Fibroblast of lung (primary cell): ENCODE measurements at regions not wholly inside any gene's neighbourhood (a gene's known extent, or its start where the extent isn't known, plus 50 kb on each side); places are given as distances from the start of the nearest gene placed in this dataset.

Experiments
- DNase-seq, 2 donors: peaks; one replicate each; pipeline versions ENCODE4 v3.0.0 to v3.0.0-alpha.2; 2010; ENCODE audit warnings: low read depth in 2 of 2
- H2AFZ ChIP-seq: 2 replicates; pipeline ENCODE4 v1.5.1; 2012; ENCODE audit warnings: low read length, control low read depth, inconsistent platforms
- H3K27ac ChIP-seq: 2 replicates; pipeline ENCODE4 v1.5.1; 2011; ENCODE audit warnings: low read length, control low read depth; ENCODE audit not compliant: insufficient read depth
- H3K27me3 ChIP-seq: 2 replicates; pipeline ENCODE4 v1.5.1; 2011; ENCODE audit warnings: mild to moderate bottlenecking, low read length; ENCODE audit not compliant: control insufficient read depth, insufficient read depth
- H3K36me3 ChIP-seq: 2 replicates; pipeline ENCODE4 v1.5.1; 2011; ENCODE audit warnings: low read length; ENCODE audit not compliant: control insufficient read depth, insufficient read depth
- H3K4me1 ChIP-seq: 2 replicates; pipeline ENCODE4 v1.5.1; 2011; ENCODE audit warnings: low read length; ENCODE audit not compliant: control insufficient read depth, insufficient read depth; ENCODE audit errors: extremely low read depth
- H3K4me2 ChIP-seq: 2 replicates; pipeline ENCODE4 v1.5.1; 2011; ENCODE audit warnings: low read length, control low read depth; ENCODE audit not compliant: insufficient read depth; ENCODE audit errors: extremely low read depth
- H3K4me3 ChIP-seq, 4 experiments: fragments of 200-600 bp in 1 of 4; sonication (generic) in 1 of 4; replicated peaks in 1 of 4; 2 replicates each; pipeline ENCODE4 v1.5.1; 2011 to 2016; ENCODE audit warnings: low read length in 4 of 4, low read depth in 3 of 4, mild to moderate bottlenecking in 3 of 4, control low read depth in 2 of 4, inconsistent platforms in 1 of 4, mixed read lengths in 1 of 4; ENCODE audit not compliant: insufficient read depth in 1 of 4; ENCODE audit errors: control extremely low read depth in 1 of 4
- H3K79me2 ChIP-seq: 2 replicates; pipeline ENCODE4 v1.5.1; 2012; ENCODE audit warnings: mild to moderate bottlenecking, low read length, inconsistent platforms; ENCODE audit not compliant: control insufficient read depth, insufficient read depth
- H3K9ac ChIP-seq: 2 replicates; pipeline ENCODE4 v1.5.1; 2011; ENCODE audit warnings: mild to moderate bottlenecking, low read length, control low read depth; ENCODE audit not compliant: insufficient read depth
- H3K9me3 ChIP-seq: 2 replicates; pipeline ENCODE4 v1.5.1; 2012; ENCODE audit warnings: low read depth, low read length; ENCODE audit not compliant: control insufficient read depth, insufficient read depth
- H4K20me1 ChIP-seq: 2 replicates; pipeline ENCODE4 v1.5.1; 2011; ENCODE audit warnings: low read length; ENCODE audit not compliant: control insufficient read depth, insufficient read depth; ENCODE audit errors: extremely low read depth
- EZH2 ChIP-seq: IDR thresholded peaks from 2 replicates; pipeline ENCODE4 v1.5.1; 2012; ENCODE audit warnings: low read length, control low read depth, mild to moderate bottlenecking; ENCODE audit errors: missing control alignments
- TF ChIP-seq, protein P1 (sequence below), 2 donors: IDR thresholded peaks in 1 of 2; conservative IDR thresholded peaks in 1 of 2; 1 replicate in 1 of 2; 2 replicates in 1 of 2; pipeline ENCODE4 v1.5.1; 2011 to 2012; ENCODE audit warnings: low read length in 2 of 2, control low read depth in 1 of 2, inconsistent platforms in 1 of 2, low read depth in 1 of 2, mild to moderate bottlenecking in 1 of 2

GRCh38 chr1:118661769-118662320 is 326.3 kb downstream of the TBX15 start:
- Histone ChIP-seq H2AFZ (no peak overlapping the region), H3K27me3 (no peaks in the 10 kb centered on the region), H3K9me3 (no peaks in the 10 kb centered on the region), H3K4me2 (no peak overlapping the region), H3K27ac (no peak overlapping the region), H3K4me3 (no peak overlapping the region), H3K36me3 (no peaks in the 10 kb centered on the region), H4K20me1 (no peaks in the 10 kb centered on the region), H3K79me2 (no peaks in the 10 kb centered on the region), H3K4me1 (no peaks in the 10 kb centered on the region), H3K9ac (no peak overlapping the region)
- no peak for TF ChIP-seq EZH2
- TF ChIP-seq, protein P1, sequence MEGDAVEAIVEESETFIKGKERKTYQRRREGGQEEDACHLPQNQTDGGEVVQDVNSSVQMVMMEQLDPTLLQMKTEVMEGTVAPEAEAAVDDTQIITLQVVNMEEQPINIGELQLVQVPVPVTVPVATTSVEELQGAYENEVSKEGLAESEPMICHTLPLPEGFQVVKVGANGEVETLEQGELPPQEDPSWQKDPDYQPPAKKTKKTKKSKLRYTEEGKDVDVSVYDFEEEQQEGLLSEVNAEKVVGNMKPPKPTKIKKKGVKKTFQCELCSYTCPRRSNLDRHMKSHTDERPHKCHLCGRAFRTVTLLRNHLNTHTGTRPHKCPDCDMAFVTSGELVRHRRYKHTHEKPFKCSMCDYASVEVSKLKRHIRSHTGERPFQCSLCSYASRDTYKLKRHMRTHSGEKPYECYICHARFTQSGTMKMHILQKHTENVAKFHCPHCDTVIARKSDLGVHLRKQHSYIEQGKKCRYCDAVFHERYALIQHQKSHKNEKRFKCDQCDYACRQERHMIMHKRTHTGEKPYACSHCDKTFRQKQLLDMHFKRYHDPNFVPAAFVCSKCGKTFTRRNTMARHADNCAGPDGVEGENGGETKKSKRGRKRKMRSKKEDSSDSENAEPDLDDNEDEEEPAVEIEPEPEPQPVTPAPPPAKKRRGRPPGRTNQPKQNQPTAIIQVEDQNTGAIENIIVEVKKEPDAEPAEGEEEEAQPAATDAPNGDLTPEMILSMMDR (conservative IDR thresholded peaks at IDR 0.05 in 1 of 2, IDR thresholded peaks at IDR 0.05 in 1 of 2; ENCODE audit: low read depth in 1 of 2, low read length in 2 of 2): no peak
- peak; percentile 0 to 24 for DNase-seq

DNA sequence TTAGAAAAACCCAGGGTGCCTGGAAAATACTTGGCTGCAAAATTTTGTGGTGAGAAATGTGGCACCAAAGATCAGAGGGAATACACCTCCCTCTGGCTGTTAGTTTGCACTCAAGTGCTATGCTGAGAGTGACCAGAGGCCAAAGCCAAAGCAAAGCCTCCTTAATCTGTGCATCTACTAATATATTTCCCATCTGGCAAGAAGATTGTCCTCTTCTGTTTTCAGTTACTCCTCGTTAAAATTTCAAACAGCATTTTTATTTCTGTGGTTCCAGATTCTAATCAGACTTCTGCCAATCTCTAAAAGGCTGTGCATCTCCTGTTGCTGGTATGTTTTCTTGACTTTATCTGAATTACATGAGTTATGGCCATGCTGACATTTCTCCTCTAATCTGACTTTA is 327.4 kb downstream of the TBX15 start:
- no peak overlapping the region for H3K27ac ChIP-seq
- H3K79me2 ChIP-seq: no peaks in the 10 kb centered on the region
- H2AFZ ChIP-seq: no peak overlapping the region
- no peak overlapping the region for H3K9ac ChIP-seq
- no peaks in the 10 kb centered on the region for H4K20me1 ChIP-seq
- H3K4me2 ChIP-seq: no peak overlapping the region
- no peak for DNase-seq
- TF ChIP-seq, protein P1 (conservative IDR thresholded peaks at IDR 0.05 in 1 of 2, IDR thresholded peaks at IDR 0.05 in 1 of 2; ENCODE audit: low read depth in 1 of 2, low read length in 2 of 2): no peak
- no peak for TF ChIP-seq EZH2
- H3K36me3 ChIP-seq: no peaks in the 10 kb centered on the region
- no peak overlapping the region for H3K4me3 ChIP-seq
- no peaks in the 10 kb centered on the region for H3K9me3 ChIP-seq
- H3K27me3 ChIP-seq: no peaks in the 10 kb centered on the region
- H3K4me1 ChIP-seq: no peaks in the 10 kb centered on the region

GRCh38 chr1:118659646-118660045 is 328.5 kb downstream of the TBX15 start:
- Histone ChIP-seq H3K27ac (no peak overlapping the region), H4K20me1 (no peaks in the 10 kb centered on the region), H3K4me3 (no peak overlapping the region), H3K79me2 (no peaks in the 10 kb centered on the region), H3K9me3 (no peaks in the 10 kb centered on the region), H2AFZ (no peak overlapping the region), H3K36me3 (no peaks in the 10 kb centered on the region), H3K27me3 (no peaks in the 10 kb centered on the region), H3K4me2 (no peak overlapping the region), H3K9ac (no peak overlapping the region), H3K4me1 (no peaks in the 10 kb centered on the region)
- no peak for TF ChIP-seq EZH2
- TF ChIP-seq, protein P1 (conservative IDR thresholded peaks at IDR 0.05 in 1 of 2, IDR thresholded peaks at IDR 0.05 in 1 of 2; ENCODE audit: low read depth in 1 of 2, low read length in 2 of 2): no peak
- no peak for DNase-seq
